ENCODE measurements at regions not wholly inside any gene's neighbourhood (a gene's known extent, or its start where the extent isn't known, plus 50 kb on each side); places are given as distances from the start of the nearest gene placed in this dataset.

DNA sequence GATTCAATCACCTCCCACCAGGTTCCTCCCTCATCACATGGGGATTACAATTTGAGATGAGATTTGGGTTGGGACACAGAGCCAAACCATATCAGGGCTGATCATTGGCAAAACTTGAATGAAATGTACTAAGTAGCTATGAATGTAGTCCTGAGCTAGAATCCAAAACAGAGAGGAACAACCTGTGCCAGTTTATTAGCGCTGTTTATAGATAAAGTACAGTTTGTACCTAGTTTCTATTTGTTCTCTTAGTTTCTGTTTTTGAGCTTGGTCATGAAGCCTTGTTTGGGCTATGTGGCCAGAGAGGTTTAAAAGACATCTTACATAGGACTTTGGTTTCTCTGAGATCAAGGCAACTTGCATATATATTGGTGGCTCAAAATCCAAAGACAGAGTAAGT, 66.9 kb upstream of the INPP4B start:
- TF ChIP-seq, protein P1, sequence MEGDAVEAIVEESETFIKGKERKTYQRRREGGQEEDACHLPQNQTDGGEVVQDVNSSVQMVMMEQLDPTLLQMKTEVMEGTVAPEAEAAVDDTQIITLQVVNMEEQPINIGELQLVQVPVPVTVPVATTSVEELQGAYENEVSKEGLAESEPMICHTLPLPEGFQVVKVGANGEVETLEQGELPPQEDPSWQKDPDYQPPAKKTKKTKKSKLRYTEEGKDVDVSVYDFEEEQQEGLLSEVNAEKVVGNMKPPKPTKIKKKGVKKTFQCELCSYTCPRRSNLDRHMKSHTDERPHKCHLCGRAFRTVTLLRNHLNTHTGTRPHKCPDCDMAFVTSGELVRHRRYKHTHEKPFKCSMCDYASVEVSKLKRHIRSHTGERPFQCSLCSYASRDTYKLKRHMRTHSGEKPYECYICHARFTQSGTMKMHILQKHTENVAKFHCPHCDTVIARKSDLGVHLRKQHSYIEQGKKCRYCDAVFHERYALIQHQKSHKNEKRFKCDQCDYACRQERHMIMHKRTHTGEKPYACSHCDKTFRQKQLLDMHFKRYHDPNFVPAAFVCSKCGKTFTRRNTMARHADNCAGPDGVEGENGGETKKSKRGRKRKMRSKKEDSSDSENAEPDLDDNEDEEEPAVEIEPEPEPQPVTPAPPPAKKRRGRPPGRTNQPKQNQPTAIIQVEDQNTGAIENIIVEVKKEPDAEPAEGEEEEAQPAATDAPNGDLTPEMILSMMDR (IDR thresholded peaks at IDR 0.05): no peak
- TF ChIP-seq POLR2AphosphoS5 (IDR thresholded peaks at IDR 0.05) (peak in 1 of 2 donors; percentile 29), POLR2A (IDR thresholded peaks at IDR 0.05; ENCODE audit: low read depth) (no peak)
